ENCODE measurements at regions not wholly inside any gene's neighbourhood (a gene's known extent, or its start where the extent isn't known, plus 50 kb on each side); places are given as distances from the start of the nearest gene placed in this dataset.
"Not testable (repeated sequence)": the region's sequence is repeated elsewhere in the genome, so short reads cannot be mapped to it uniquely, and the experiment has no call there.

DNA sequence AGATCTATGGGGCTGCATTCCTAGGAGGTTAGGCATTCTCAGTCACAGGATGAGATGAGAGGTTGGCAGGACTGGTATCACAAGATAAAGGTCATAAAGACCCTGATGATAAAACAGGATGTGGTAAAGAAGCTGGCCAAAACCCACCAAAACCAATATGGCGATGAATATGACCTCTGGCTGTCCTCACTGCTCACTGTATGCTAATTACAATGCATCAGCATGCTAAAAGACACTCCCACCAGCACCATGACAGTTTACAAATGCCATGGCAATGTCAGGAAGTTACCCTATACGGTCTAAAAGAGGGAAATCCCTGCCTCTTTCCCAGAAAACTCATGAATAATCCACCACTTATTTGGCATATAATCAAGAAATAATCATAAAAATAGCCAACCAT, 138.8 kb upstream of the NBPF19 start:
- not testable (repeated sequence) for H3K27me3 ChIP-seq (replicated peaks; ENCODE audit: control insufficient read depth, insufficient read depth, low read length); H3K36me3 ChIP-seq (ENCODE audit: control insufficient read depth, insufficient read depth, low read length); DNase-seq (ENCODE audit: extremely low read depth, insufficient read length); H3K4me3 ChIP-seq (replicated peaks; ENCODE audit: low read depth, low read length)

DNA sequence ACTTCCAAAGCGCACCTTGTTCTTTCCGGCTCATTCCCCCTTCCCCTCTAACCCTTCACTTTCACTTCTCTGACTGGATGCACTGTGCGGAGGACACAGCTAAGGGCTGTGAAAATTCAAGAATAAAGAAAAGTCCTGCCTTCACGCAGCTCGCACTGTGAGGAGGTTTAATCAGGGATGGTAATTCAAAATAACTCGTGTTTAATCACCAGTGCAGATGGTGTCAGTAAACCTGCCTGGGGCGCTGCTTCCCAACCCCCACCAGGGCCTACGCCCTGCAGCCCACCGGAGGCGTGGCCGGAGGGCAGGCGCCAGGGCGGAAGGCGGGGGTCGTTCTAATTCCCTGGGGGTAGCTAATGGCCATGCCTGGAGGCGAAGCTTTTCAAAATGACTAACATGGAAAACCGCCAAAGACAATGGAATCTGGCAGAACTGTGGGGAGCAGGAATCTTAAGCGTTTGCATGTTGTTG, 136.6 kb upstream of the NBPF19 start:
- not testable (repeated sequence) for DNase-seq (ENCODE audit: extremely low read depth, insufficient read length); H3K27me3 ChIP-seq (replicated peaks; ENCODE audit: control insufficient read depth, insufficient read depth, low read length); H3K4me3 ChIP-seq (replicated peaks; ENCODE audit: low read depth, low read length); H3K36me3 ChIP-seq (ENCODE audit: control insufficient read depth, insufficient read depth, low read length)

DNA sequence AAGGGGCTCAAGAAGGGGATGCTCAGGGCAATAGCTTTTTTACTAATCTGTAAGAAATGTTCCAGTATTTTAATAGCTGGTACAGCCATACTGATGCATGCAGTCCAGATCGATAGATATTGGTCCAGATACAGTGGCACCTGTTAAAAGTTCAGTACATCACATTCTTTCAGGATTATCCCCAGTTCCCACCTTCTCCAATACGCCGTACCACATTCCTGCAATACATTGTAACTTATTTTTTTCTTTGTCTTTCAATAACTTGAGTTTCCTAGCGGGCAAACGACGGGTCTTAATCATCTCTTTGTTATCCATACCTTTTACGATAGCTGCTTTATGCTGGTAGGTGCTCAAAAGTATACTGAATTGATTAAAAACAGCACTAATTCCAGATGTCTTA, 136.1 kb upstream of the NBPF19 start:
- not testable (repeated sequence) for H3K4me3 ChIP-seq (replicated peaks; ENCODE audit: low read depth, low read length); H3K36me3 ChIP-seq (ENCODE audit: control insufficient read depth, insufficient read depth, low read length); H3K27me3 ChIP-seq (replicated peaks; ENCODE audit: control insufficient read depth, insufficient read depth, low read length); DNase-seq (ENCODE audit: extremely low read depth, insufficient read length)

DNA sequence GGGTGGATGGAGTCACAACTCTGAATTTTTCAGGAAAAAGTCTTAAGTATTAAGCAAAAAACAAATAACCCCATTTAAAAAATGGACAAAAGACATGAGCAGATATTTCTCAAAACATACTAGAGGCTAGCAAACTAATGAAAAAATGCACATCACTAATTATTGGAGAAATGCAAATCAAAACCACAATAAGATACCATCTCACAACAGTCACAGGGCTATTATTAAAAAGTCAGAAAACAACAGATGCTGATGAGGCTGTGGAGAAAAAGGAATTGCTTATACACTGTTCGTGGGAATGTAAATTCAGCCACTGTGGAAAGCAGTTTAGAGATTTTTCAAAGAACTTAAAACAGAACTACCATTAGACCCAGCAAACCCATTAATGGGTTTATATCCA, 125.4 kb upstream of the NBPF19 start:
- DNase-seq (ENCODE audit: extremely low read depth, insufficient read length); H3K27me3 ChIP-seq (replicated peaks; ENCODE audit: control insufficient read depth, insufficient read depth, low read length); H3K4me3 ChIP-seq (replicated peaks; ENCODE audit: low read depth, low read length); H3K36me3 ChIP-seq (ENCODE audit: control insufficient read depth, insufficient read depth, low read length): not testable (repeated sequence)

DNA sequence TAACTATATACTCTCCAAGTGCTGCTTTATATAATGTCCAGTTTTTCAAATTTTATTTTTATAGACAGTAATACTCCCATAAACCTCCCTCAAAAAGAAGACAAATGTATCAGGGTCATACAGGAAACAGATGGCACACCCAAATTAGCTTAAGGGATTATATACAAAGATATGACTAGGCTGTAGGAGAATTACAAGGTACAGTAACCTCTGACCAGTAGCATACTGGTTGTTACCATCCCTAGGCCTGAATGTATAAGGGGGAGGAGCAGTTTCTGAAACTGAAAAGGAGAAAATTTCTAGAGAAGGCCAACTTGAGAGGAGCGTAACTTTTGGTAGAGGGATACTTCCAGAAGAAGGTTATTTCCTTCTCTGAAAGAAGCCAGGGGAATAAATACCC, 122.6 kb upstream of the NBPF19 start:
- H3K36me3 ChIP-seq (ENCODE audit: control insufficient read depth, insufficient read depth, low read length); H3K4me3 ChIP-seq (replicated peaks; ENCODE audit: low read depth, low read length); H3K27me3 ChIP-seq (replicated peaks; ENCODE audit: control insufficient read depth, insufficient read depth, low read length); DNase-seq (ENCODE audit: extremely low read depth, insufficient read length): not testable (repeated sequence)

DNA sequence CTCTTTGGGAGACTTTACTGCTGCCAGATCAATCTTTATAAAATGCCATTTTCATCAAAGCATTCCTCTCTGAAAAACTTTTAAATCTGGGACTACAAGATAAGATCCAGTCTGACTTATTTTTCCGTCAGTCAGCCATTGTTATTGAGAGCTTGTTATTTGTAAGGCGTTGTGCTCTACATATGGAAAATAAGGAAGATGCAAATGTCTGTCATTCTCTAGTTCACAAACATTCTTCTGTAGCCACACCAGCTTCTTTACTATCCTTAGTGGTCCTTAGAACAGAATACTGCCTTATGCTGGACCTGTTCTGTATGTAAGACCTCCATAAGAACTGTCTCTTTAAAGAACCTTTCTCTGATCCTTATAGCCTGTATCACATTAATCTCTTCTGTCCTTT, 120.3 kb upstream of the NBPF19 start:
- not testable (repeated sequence) for DNase-seq (ENCODE audit: extremely low read depth, insufficient read length); H3K27me3 ChIP-seq (replicated peaks; ENCODE audit: control insufficient read depth, insufficient read depth, low read length); H3K36me3 ChIP-seq (ENCODE audit: control insufficient read depth, insufficient read depth, low read length); H3K4me3 ChIP-seq (replicated peaks; ENCODE audit: low read depth, low read length)

DNA sequence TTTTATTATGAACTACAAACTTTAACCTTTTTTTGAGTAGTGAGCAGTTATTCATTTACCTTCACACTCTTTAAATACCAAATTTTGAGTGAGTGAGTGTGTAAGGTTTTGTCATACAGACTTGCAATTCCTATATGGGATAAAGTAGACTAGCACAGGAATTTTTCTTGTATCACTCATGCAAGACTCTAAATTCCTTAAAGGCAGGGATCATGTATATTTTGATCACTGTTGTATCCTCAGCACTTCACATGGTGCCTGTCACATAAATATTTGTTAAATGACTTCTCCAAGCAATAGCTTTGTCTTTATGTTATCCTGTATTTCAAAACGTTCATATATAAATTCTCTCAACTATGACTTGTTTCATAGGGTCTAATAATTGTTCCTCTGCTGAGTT, 119.1 kb upstream of the NBPF19 start:
- H3K27me3 ChIP-seq (replicated peaks; ENCODE audit: control insufficient read depth, insufficient read depth, low read length); H3K4me3 ChIP-seq (replicated peaks; ENCODE audit: low read depth, low read length); DNase-seq (ENCODE audit: extremely low read depth, insufficient read length); H3K36me3 ChIP-seq (ENCODE audit: control insufficient read depth, insufficient read depth, low read length): not testable (repeated sequence)

DNA sequence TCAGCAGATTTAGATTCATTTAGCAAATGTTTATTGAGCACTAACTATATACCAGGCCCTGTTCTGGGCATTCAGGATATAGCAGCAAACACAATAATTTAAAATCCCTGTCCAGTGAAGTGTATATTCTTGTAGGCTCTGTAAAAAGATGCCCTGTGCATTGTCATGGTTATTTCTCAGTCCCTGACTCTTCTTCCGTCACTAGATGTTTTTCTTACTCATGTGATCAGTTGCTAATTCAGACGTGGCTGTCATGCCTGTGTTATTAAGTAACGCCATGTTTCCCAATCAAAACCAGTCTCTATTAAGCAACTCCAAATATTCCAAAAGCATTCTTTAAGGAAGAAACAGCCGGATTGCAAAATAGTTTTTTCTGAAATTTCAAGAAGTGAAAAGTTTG, 118.7 kb upstream of the NBPF19 start:
- H3K36me3 ChIP-seq (ENCODE audit: control insufficient read depth, insufficient read depth, low read length); H3K4me3 ChIP-seq (replicated peaks; ENCODE audit: low read depth, low read length); DNase-seq (ENCODE audit: extremely low read depth, insufficient read length); H3K27me3 ChIP-seq (replicated peaks; ENCODE audit: control insufficient read depth, insufficient read depth, low read length): not testable (repeated sequence)

DNA sequence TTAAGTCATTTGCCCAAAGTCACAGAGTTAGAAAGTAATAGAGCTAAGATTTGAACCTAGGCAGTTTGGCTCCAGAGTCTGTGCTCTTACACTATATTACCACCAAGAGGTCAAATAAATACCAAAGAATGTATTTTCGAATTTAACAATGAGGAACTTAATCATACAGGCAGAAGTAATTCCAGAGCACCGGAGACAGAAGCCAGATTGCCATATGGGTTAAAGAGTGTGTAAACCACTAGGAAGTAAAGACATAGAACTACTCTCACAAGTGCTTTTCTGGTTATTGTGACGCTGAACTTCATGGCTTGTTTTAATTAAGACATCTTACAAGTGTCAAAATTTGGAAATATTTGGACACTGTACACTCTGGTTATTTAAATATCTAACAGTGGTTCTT, 114.5 kb upstream of the NBPF19 start:
- H3K4me3 ChIP-seq (replicated peaks; ENCODE audit: low read depth, low read length); H3K27me3 ChIP-seq (replicated peaks; ENCODE audit: control insufficient read depth, insufficient read depth, low read length); DNase-seq (ENCODE audit: extremely low read depth, insufficient read length); H3K36me3 ChIP-seq (ENCODE audit: control insufficient read depth, insufficient read depth, low read length): not testable (repeated sequence)

DNA sequence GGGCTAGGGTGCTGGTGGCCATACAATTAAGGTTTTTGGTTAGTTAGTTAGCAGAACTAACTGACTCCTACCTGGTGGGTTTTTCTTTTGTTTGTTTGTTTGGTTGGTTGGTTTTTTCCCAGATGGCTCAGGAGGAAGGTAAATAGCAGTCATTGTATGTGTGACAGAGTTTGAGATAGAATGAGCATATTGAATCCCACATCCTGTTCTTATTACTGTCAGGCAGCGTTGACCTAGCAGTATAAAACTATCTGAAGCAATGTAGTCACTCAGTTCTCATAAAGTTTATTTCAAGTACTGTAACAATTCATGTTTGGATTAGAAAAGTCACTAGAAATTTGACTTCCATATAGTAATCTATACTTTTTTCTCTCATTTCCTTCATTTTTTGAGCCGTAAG, 113.5 kb upstream of the NBPF19 start:
- not testable (repeated sequence) for H3K4me3 ChIP-seq (replicated peaks; ENCODE audit: low read depth, low read length); DNase-seq (ENCODE audit: extremely low read depth, insufficient read length); H3K27me3 ChIP-seq (replicated peaks; ENCODE audit: control insufficient read depth, insufficient read depth, low read length); H3K36me3 ChIP-seq (ENCODE audit: control insufficient read depth, insufficient read depth, low read length)

DNA sequence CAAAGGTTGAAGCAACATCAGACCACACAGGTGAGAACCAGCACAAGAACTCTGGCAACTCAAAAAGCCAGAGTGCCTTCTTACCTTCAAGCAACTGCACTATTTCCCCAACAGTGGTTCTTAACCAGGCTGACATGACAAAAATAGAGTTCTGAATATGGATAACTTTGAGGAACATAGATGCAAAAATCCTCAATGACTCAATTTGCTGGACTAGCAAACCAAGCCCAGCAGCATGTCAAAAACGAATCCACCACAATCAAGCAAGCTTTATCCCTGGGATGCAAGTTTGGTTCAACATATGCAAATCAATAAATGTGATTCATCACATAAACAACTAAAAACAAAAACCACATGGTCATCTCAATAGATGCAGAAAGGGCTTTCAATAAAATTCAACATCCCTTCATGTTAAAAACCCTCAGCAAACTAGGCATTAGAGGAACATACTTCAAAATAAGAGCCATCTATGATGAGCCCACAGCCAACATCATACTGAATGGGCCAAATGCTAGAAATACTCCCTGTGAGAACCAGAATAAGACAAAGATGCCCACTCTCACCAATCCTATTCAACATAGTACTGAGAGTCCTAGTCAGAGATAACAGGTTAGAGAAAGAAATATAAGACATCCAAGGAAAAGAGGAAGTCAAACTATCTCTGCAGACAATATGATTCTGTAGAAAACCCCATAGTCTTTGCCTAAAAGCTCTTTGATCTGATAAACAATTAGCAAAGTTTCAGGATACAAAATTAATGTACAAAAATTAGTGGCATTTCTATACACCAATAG, 110.5 kb upstream of the NBPF19 start:
- not testable (repeated sequence) for DNase-seq (ENCODE audit: extremely low read depth, insufficient read length); H3K36me3 ChIP-seq (ENCODE audit: control insufficient read depth, insufficient read depth, low read length); H3K4me3 ChIP-seq (replicated peaks; ENCODE audit: low read depth, low read length); H3K27me3 ChIP-seq (replicated peaks; ENCODE audit: control insufficient read depth, insufficient read depth, low read length)

DNA sequence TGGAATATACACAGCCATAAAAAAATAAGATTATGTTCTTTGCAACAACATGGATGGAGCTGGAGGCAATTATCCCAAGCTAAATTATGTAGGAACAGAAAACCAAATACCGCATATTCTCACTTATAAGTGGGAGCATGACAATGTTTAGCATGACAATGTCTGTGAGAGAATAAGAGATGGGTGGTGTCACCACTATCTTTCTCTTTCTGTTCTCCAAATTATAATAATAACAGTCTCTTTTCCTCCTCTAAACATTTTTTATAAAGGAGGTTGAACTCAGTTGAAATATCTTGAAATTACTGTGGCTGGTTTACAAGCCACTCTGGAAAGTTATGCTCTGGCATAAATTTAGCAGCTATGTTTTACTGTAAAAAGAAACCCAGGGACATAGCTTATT, 108.4 kb upstream of the NBPF19 start:
- H3K4me3 ChIP-seq (replicated peaks; ENCODE audit: low read depth, low read length); H3K27me3 ChIP-seq (replicated peaks; ENCODE audit: control insufficient read depth, insufficient read depth, low read length); H3K36me3 ChIP-seq (ENCODE audit: control insufficient read depth, insufficient read depth, low read length); DNase-seq (ENCODE audit: extremely low read depth, insufficient read length): not testable (repeated sequence)

DNA sequence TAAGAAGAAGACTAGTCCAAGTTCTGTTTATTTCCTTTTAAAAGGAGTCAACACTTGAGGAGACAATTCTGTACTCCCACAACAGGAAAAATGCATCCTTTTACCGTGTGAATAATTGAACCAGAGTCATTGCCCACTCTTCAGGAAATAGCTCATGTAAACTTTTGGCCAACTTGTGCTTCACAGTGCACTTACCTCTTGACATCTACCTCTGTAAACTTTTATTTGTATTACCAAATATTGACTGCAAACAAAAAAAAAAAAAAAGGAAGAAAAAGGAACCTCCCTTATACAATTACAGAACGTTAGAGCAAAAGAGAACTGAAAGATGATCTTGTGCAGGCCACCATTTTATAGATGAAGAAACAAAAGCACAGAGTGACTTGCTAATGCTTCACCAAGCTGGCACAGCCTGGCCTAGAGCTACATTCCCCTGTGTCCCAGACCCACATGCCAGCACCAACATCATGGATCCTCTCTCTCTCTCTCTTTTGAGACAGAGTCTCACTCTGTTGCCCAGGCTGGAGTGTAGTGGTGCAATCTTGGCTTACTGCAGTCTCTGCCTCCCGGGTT, 107.3 kb upstream of the NBPF19 start:
- DNase-seq (ENCODE audit: extremely low read depth, insufficient read length); H3K36me3 ChIP-seq (ENCODE audit: control insufficient read depth, insufficient read depth, low read length); H3K27me3 ChIP-seq (replicated peaks; ENCODE audit: control insufficient read depth, insufficient read depth, low read length); H3K4me3 ChIP-seq (replicated peaks; ENCODE audit: low read depth, low read length): not testable (repeated sequence)

DNA sequence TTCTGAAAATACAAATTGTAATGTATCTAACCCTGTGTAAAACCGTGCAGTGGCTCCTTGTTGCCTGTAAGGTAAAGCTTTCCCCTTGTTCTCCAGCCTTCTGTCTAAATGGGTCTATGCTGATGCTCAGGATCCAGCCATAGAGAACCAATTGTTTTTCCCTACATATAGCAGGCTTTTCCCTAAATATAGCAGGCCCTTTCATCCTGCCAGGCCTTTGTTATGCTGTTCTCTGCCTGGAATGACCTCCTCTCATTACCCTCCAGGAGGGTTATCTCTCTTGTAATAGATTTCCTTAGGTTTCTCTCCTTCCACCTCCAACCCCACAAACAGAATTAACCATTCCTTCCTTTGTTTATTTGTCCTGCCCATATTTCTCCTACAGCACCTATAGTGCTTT, 106.5 kb upstream of the NBPF19 start:
- H3K36me3 ChIP-seq (ENCODE audit: control insufficient read depth, insufficient read depth, low read length); H3K27me3 ChIP-seq (replicated peaks; ENCODE audit: control insufficient read depth, insufficient read depth, low read length); DNase-seq (ENCODE audit: extremely low read depth, insufficient read length); H3K4me3 ChIP-seq (replicated peaks; ENCODE audit: low read depth, low read length): not testable (repeated sequence)

DNA sequence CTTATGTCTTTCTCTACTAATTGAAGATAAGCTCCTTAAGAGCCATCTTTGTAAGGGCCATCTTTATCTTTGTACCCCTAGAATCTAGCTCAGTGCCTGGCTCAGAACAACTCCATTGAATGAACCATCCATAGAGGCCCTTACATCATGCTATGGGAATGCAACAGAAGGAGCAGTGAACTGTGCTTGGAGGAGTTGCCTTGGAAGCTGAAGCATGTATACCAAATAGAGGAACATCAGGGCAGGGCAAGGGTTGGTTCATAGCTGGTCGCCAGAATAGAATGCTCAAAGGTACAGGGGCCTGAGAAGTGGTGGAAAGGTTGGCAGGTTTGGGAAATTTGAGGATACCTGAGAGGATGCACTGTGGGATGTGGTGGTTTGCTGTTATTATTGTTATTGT, 105.8 kb upstream of the NBPF19 start:
- not testable (repeated sequence) for H3K4me3 ChIP-seq (replicated peaks; ENCODE audit: low read depth, low read length); H3K36me3 ChIP-seq (ENCODE audit: control insufficient read depth, insufficient read depth, low read length); H3K27me3 ChIP-seq (replicated peaks; ENCODE audit: control insufficient read depth, insufficient read depth, low read length); DNase-seq (ENCODE audit: extremely low read depth, insufficient read length)

Data from GM06990 (cell line).